Nephron progenitor cell (in vitro differentiated cells): ENCODE measurements at regions not wholly inside any gene's neighbourhood (a gene's known extent, or its start where the extent isn't known, plus 50 kb on each side); places are given as distances from the start of the nearest gene placed in this dataset.

Experiments
- DNase-seq: peaks from one replicate; pipeline ENCODE4 v3.0.0; 2021
- H3K27ac Mint-ChIP-seq: 2 replicates; pipeline ENCODE4 v1.8.0; 2021; ENCODE audit warnings: mild to moderate bottlenecking, moderate library complexity, mixed read lengths
- H3K27me3 Mint-ChIP-seq: 2 replicates; pipeline ENCODE4 v1.8.0; 2021; ENCODE audit warnings: mild to moderate bottlenecking, low read depth, mixed read lengths; ENCODE audit not compliant: poor library complexity
- H3K36me3 Mint-ChIP-seq: 2 replicates; pipeline ENCODE4 v1.8.0; 2021; ENCODE audit warnings: low read depth, mixed read lengths
- H3K4me1 Mint-ChIP-seq: 2 replicates; pipeline ENCODE4 v1.8.0; 2021; ENCODE audit warnings: mixed read lengths
- H3K4me3 Mint-ChIP-seq: 2 replicates; pipeline ENCODE4 v1.8.0; 2021; ENCODE audit warnings: mild to moderate bottlenecking, moderate library complexity, mixed read lengths
- H3K9me3 Mint-ChIP-seq: 2 replicates; pipeline ENCODE4 v1.8.0; 2021; ENCODE audit warnings: mild to moderate bottlenecking, moderate library complexity, mixed read lengths
- TF ChIP-seq, protein P1 (sequence below): fragments of 200-600 bp; sonication (generic); IDR thresholded peaks from 2 replicates; pipeline ENCODE4 v1.5.0; 2021; ENCODE audit warnings: antibody characterized with exemption

GRCh38 chr9:100661668-100662067 is 83.8 kb downstream of the CAVIN4 start:
- Mint-ChIP-seq H3K9me3 (peaks cover 30% of the 10 kb centered on the region), H3K4me1 (no peaks in the 10 kb centered on the region), H3K27me3 (no peaks in the 10 kb centered on the region)

DNA sequence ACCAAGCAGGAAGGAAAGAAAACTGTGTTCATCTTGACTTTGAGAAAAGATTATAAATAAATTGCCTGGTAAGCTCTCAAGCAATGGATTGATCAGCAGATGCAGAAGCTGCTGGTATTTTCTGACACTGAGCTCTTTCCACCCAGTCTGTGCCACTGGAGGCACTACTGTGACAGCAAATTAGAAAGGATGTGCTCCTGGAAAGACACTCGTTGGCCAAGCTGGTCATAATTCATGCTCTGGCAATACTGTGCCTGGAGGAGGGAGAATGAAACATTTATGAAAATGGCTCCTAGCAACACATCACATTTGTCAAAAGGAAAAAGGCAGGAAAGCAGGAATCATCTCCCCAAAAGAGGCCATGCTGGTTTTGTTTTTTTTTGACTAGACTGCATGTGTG is 84.2 kb downstream of the CAVIN4 start:
- no peak for DNase-seq
- Mint-ChIP-seq H3K27ac (no peak overlapping the region), H3K4me3 (no peak overlapping the region), H3K9me3 (peaks cover 26% of the 10 kb centered on the region), H3K36me3 (no peaks in the 10 kb centered on the region), H3K27me3 (no peaks in the 10 kb centered on the region), H3K4me1 (no peaks in the 10 kb centered on the region)
- TF ChIP-seq, protein P1, sequence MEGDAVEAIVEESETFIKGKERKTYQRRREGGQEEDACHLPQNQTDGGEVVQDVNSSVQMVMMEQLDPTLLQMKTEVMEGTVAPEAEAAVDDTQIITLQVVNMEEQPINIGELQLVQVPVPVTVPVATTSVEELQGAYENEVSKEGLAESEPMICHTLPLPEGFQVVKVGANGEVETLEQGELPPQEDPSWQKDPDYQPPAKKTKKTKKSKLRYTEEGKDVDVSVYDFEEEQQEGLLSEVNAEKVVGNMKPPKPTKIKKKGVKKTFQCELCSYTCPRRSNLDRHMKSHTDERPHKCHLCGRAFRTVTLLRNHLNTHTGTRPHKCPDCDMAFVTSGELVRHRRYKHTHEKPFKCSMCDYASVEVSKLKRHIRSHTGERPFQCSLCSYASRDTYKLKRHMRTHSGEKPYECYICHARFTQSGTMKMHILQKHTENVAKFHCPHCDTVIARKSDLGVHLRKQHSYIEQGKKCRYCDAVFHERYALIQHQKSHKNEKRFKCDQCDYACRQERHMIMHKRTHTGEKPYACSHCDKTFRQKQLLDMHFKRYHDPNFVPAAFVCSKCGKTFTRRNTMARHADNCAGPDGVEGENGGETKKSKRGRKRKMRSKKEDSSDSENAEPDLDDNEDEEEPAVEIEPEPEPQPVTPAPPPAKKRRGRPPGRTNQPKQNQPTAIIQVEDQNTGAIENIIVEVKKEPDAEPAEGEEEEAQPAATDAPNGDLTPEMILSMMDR: no peak

More at GRCh38 chr9:100661668-100662067, 83.8 kb downstream of the CAVIN4 start:
- TF ChIP-seq, protein P1: no peak
- no peak overlapping the region for H3K27ac Mint-ChIP-seq
- H3K36me3 Mint-ChIP-seq: no peaks in the 10 kb centered on the region
- DNase-seq: no peak
- H3K4me3 Mint-ChIP-seq: no peak overlapping the region

DNA sequence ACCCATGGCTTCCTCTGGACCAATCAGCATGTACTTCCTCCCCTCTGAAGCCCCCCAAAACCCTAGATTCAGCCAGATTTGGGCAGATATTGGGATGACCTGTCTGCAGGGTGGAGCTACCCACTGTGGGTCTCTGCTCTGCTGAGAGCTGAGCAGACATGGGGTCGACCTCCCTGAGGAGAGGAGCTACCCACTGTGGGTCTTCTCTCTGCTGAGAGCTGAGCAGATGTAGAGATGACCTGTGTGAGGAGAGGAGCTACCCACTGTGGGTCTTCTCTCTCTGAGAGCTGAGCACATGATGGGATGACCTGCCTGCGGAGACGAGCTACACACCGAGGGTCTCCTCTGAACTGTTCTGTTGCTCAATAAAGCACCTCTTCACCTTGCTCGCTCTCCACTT is 89.6 kb downstream of the CAVIN4 start:
- H3K9me3 Mint-ChIP-seq: peaks cover 14% of the 10 kb centered on the region
- H3K36me3 Mint-ChIP-seq: no peaks in the 10 kb centered on the region
- no peak overlapping the region for H3K4me3 Mint-ChIP-seq
- no peak overlapping the region for H3K27ac Mint-ChIP-seq
- no peak for DNase-seq
- TF ChIP-seq, protein P1: no peak
- peaks cover 2% of the 10 kb centered on the region for H3K27me3 Mint-ChIP-seq
- peaks cover 11% of the 10 kb centered on the region for H3K4me1 Mint-ChIP-seq

GRCh38 chr9:100668024-100668423 is 90.1 kb downstream of the CAVIN4 start:
- Mint-ChIP-seq H3K4me1 (peaks cover 11% of the 10 kb centered on the region), H3K4me3 (no peak overlapping the region)

DNA sequence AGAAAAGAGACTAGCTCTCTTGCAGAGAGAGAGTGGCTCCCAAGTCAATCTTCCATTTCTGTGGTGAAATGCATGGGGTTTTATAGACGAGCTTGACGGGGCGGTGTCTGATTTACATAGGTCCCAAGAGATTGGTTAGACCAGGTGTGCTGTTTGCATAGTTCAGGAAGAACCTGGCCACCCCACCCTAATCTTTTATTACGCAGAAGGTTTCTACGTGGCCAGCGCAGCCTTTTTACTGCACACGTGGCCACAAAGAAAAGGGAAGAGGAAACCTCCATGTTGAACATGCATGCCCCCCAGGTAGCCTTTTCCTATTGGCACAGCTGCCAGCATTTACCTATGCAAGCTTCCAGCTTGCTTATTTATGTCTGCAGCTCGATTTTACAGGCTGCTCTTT is 92.1 kb downstream of the CAVIN4 start:
- Mint-ChIP-seq H3K36me3 (no peaks in the 10 kb centered on the region), H3K4me1 (peaks cover 11% of the 10 kb centered on the region), H3K9me3 (peaks cover 14% of the 10 kb centered on the region), H3K27ac (no peak overlapping the region), H3K4me3 (no peak overlapping the region), H3K27me3 (peaks cover 2% of the 10 kb centered on the region)
- no peak for DNase-seq
- TF ChIP-seq, protein P1: no peak

More at GRCh38 chr9:100668024-100668423, 90.1 kb downstream of the CAVIN4 start:
- no peaks in the 10 kb centered on the region for H3K36me3 Mint-ChIP-seq
- no peak for DNase-seq
- H3K27ac Mint-ChIP-seq: no peak overlapping the region
- TF ChIP-seq, protein P1: no peak
- peaks cover 2% of the 10 kb centered on the region for H3K27me3 Mint-ChIP-seq
- H3K9me3 Mint-ChIP-seq: peaks cover 14% of the 10 kb centered on the region

DNA sequence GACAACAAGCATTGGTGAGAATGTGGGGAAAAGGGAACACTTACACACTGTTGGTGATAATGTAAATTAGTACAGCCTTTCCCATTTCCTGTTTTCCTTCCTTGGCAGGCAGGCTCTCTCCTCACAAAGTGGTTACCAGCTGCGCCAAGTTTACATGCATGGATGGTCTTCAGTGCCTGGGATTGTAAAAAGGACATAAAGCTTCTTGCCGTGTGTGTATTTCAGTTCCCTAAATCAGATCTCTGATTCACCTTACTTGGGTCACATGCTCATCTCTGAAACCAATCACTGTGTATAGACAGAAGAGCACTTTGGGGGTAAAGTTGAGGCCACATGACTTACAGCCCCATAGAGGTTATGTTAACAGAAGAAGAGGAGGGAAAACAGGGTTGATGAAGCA is 92.8 kb downstream of the CAVIN4 start:
- H3K4me1 Mint-ChIP-seq: peaks cover 11% of the 10 kb centered on the region
- no peak overlapping the region for H3K27ac Mint-ChIP-seq
- peaks cover 2% of the 10 kb centered on the region for H3K27me3 Mint-ChIP-seq
- DNase-seq: no peak
- TF ChIP-seq, protein P1: no peak
- peaks cover 8% of the 10 kb centered on the region for H3K9me3 Mint-ChIP-seq
- H3K4me3 Mint-ChIP-seq: no peak overlapping the region
- no peaks in the 10 kb centered on the region for H3K36me3 Mint-ChIP-seq
